ENCODE measurements at regions not wholly inside any gene's neighbourhood (a gene's known extent, or its start where the extent isn't known, plus 50 kb on each side); places are given as distances from the start of the nearest gene placed in this dataset.
"Not testable (repeated sequence)": the region's sequence is repeated elsewhere in the genome, so short reads cannot be mapped to it uniquely, and the experiment has no call there.

DNA sequence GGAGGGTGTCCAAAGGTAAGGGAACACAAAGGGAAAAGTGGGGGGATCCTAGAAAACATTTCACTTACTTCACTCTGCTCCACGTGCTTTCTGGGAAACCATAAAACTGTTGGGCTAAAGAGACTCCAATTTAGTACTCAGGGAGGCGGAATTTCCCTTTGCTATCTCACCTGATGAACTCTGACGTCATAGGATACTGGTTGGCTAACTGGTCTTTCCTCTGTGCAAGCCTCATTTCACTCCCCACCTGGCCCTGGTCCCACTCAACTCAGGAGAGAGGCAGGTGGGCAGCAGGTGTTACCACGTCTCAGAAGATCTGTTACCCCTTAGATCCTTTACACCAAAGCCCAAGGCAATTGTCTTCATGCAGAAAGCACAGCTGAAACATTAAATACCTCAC lies 51.8 kb upstream of the PMAIP1 start:
- DNase-seq: no peak

DNA sequence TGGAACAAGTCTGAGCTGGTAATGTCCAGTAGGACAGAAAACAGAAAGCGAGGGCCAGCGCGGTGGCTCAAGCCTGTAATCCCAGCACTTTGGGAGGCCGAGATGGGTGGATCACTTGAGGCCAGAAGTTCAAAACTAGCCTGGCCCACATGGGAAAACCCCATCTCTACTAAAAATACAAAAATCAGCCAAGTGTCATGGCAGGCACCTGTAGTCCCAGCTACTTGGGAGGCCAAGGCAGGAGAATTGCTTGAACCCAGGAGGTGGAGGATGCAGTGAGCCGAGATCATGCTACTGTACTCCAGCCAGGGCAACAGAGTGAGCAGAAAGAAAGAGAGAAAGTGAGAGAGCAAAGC lies 52.3 kb upstream of the PMAIP1 start:
- not testable (repeated sequence) for DNase-seq

GRCh38 chr18:59846814-59847490 lies 52.8 kb upstream of the PMAIP1 start:
- peak; percentile 70 for DNase-seq

DNA sequence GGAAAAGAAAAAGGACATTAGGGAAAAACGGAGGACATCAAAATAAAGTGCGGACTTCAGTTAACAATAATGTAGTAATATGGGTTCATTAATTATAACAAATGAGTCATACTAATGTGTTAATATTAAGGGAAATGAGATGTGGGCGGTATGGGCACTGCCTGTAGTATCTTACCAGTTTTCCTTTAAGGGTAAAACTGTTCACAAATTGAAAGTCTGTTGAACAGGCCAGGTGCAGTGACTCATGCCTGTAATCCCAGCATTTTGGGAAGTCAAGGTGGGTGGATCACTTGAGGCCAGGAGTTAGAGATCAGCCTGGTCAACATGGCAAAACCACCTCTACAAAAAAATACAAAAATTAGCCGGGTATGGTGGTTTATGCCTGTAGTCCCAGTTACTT lies 56.8 kb upstream of the PMAIP1 start:
- DNase-seq: no peak

GRCh38 chr18:59839931-59840685 lies 59.7 kb upstream of the PMAIP1 start:
- no peak for DNase-seq

DNA sequence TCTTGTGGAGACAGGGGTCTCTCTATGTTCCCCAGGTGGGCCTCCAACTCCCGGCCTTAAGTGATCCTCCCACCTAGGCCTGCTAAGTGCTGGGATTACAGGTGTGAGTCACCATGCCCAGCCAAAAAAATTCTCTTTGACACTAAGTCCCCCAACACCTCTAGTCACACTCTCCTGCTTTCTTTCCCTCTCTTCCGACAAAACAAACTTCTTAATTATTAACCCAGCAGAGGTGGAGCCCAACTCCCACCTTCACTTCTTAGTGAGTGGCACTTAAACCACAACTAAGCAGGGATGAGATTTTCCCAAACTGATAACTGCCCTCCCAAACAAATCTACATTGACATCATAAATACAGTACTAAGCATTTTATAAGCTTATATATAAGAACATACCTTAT lies 60.5 kb upstream of the PMAIP1 start:
- no peak for DNase-seq

GRCh38 chr18:59837586-59837985 lies 62.2 kb upstream of the PMAIP1 start:
- peak; percentile 53 for DNase-seq

DNA sequence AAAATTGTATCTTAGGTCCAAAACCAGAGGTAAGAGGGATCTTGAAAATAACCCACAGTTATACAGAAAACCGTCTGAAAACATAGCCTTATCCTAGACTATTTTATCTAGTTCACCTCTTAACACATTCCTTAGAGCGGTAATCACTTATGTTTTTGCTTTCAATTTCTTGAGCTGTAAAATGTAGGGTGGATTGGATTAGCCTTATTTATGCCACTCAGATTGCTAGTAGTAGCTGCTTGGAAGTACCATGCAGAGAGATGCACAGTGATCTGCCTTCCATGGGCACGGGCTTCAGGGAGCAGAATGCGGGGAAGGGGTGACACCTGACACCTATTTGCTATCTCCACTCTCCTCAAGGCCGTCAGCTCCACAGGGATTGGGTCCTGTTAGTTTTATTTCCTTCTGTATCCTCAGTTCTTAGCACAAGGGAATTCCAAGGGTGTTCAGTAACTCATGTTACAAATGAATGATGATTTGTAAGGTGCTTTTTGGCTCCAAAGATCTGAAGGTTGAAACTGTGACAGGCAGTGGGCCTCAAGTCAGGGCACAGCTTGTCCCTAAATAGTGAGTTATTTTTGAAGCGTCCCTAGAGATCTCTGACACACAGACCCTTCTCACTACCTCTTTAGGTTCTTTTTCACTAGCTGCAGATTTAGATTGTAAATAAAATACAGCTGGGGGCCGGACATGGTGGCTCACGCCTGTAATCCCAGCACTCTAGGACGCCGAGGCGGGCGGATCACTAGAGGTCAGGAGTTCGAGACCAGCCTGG lies 64.0 kb upstream of the PMAIP1 start:
- no peak for DNase-seq

GRCh38 chr18:59834267-59834666 lies 65.5 kb upstream of the PMAIP1 start:
- DNase-seq: peak; percentile 12

GRCh38 chr18:59833785-59834184 lies 66.0 kb upstream of the PMAIP1 start:
- peak; percentile 24 for DNase-seq

GRCh38 chr18:59823596-59824195 lies 76.1 kb upstream of the PMAIP1 start:
- DNase-seq: peak; percentile 73

DNA sequence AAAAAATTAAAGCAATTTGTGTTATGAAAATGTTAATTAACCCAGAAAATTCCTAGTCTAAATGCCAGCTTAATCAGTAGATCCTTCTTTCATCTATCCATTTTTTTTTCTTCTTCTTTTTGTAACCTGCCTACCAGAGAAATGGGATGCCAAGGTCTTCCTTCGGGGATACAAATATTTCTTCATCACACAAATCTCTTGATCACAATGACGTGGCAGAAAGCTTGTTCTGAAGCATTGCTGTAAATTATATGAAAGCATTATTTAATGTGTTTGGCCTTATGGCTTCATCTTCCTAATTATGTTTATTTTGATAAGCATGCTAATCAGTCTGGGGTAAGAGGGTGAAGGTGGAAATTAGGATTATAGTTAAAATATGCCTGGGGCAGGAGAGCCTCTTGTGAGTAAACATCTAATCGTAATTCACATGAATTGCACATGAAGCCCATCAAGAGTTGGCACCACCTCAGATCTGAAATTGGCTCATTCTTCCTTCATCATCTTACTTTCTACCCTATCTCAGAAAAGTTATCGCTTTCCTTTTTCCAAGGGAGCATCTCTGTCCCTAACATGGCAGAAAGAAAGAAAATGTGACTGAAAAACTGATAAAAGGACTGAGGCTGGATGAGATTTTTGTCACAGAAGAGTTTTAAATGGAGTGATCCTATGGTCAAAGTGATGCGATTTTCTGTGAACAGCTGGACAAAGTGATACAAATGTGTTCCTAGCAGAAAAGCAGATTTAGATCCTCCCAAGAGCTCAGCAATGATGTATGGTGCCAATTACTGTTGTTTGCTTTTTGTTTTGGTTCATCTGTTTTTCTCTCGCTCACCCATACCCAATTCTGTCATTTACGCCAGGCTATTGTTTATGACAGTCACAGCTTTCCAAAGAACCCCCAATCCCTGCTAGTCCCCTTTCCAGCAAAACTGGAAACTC lies 76.9 kb upstream of the PMAIP1 start:
- DNase-seq: no peak

- no peak for DNase-seq
Observed at GRCh38 chr18:59821983-59822382, 77.8 kb upstream of the PMAIP1 start.

DNA sequence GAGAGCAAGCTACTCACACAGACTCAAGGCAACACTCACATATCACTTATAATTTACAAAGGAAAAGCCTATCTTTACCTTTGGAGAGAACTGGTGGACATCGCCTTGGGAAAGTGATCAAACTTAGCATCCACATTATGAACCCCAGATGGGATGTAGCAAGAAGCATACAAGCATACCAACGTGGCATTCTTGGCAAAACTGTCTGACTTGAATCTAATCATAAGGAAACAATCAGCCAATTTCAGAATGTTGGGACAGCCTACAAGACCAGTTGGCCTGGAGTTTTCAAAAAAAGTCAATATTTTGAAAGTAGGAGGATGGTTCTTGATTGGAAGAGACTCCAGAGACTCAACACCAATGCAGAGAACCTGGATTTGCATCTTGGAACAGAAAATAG lies 79.1 kb upstream of the PMAIP1 start:
- DNase-seq: no peak

DNA sequence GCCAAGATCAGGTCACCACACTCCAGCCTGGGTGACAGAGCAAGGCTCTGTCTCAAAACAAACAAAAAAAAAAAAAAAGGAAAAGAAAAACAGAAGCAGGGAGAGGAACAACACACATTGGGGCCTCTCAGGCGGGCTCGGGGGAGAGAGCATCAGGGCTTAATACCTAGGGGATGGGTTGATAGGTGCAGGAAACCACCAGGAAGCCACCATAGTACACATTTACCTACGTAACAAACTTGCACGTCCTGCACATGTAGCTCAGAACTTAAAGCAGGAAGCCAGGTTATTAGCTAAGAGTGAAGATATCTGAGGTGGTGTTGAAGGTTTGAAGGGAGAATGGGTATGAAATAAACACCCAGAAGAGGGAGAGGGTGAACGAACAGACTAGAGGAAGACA lies 81.0 kb upstream of the PMAIP1 start:
- no peak for DNase-seq

GRCh38 chr18:59814891-59815290 lies 84.9 kb upstream of the PMAIP1 start:
- DNase-seq: no peak

- DNase-seq: no peak
Observed at GRCh38 chr18:59813942-59814341, 85.9 kb upstream of the PMAIP1 start.

DNA sequence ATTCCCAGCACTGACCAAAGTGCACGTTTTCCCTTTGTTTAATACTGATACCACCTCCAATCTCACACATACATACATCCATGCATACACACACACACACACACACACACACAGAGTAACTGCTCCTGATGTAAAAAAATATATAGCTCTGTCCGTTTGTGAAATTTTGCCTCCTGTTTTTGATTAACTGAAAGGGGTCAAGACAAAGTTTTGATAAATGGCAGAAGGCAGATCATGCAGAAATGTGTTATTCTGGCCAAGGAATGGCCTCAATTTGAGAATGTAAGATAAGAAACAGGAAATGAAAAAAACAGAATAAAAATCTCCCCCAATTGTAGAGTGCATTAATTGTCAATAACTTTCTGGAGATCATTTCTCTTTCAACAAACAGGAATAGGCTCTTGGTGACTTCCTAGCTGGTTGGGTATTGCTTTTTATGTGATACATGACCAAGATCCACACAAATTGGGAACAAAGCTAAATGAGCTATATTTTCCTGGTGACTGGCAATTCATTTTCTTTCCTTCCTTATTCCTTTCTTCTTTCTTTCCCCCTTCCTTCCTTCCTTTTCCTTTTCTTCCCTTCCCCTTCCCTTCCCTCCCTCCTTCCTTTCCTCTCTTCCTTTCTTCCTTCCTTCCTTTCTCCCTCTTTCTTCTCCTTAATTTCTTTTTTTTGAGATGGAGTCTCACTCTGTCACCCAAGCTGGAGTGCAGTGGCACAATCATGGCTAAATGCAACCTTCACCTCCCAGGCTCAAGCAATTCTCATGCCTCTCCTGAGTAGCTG lies 88.9 kb upstream of the PMAIP1 start:
- DNase-seq: no peak

DNA sequence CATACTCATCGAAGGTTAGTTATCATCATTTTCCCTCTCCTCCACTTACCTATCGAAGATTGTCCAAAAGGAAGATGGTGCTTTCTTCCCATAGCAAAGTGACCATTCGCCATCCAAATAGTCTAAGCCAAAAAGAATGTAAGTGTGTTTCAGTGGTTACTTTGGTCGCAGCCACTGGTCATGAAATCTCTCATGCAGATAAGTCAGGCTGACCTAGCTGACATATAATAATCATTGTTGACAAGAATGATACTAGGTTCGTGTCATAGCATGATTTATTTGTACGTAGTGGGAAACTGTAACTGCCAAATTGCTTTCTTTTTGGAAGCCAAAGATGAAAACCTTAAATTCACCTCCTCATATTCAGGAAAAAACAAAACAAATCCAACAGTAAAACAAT lies 89.6 kb upstream of the PMAIP1 start:
- DNase-seq: no peak

DNA sequence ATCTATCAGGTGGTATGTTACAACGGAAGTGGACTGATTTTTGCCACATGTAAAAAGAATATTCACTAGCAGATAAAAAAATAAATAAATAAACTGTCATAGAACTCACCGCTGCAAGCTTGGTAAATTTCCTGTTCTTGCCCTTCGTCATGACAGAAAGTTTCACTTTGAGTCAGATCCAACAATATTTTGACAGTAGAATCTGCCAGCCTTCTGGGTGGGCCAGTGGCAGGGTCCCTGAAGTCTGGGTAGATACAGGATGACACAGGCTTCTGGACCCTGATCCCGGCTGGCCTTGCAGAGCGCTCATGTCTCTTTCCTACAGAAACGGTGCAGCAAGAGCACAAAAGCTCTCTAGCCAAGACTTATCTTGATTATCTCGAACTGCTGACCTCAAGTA lies 97.8 kb upstream of the PMAIP1 start:
- no peak for DNase-seq

DNA sequence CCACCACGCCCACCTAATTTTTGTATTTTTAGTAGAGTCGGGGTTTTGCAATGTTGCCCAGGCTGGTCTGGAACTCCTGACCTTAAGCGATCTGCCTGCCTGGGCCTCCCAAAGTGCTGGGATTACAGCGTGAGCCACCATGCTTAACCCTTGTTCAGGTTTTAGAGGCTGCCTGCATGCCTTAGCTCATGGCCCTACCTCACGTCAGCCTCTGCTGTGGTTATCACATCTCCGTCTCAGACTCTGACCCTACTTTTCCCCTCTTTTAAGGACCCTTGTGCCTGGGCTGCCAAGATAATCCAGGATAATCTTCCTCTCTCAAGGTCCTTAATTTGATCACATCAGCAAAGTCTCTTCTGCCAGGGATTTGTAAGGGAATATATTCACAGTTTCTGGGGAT lies 98.2 kb upstream of the PMAIP1 start:
- DNase-seq: no peak

- no peak for DNase-seq
Observed at GRCh38 chr18:59800897-59801296, 98.9 kb upstream of the PMAIP1 start.
